ENCODE measurements at regions not wholly inside any gene's neighbourhood (a gene's known extent, or its start where the extent isn't known, plus 50 kb on each side); places are given as distances from the start of the nearest gene placed in this dataset.

DNA sequence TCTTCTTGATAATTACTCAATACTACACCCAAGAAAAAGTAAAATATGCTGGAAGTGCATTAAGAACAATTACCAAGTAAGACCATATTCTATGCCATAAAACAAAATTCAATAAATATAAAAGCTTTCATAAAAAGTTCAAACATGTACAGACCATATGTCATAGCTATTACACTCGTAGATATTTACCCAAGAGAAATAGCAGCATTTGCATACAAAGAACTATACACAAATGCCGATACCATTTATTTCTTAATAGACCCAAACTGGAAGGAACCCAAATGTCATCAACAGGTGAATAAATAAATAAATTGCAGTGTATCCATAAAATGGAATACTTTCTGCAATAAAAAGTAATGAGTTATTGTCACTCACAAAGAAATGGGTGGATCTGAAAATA, 78.3 kb upstream of the SLC16A7 start:
- no peak overlapping the region for H3K4me3 ChIP-seq (replicated peaks; ENCODE audit: low read depth, low read length)
- DNase-seq (ENCODE audit: extremely low read depth, low read depth) = no peak
- TF ChIP-seq, protein P1, sequence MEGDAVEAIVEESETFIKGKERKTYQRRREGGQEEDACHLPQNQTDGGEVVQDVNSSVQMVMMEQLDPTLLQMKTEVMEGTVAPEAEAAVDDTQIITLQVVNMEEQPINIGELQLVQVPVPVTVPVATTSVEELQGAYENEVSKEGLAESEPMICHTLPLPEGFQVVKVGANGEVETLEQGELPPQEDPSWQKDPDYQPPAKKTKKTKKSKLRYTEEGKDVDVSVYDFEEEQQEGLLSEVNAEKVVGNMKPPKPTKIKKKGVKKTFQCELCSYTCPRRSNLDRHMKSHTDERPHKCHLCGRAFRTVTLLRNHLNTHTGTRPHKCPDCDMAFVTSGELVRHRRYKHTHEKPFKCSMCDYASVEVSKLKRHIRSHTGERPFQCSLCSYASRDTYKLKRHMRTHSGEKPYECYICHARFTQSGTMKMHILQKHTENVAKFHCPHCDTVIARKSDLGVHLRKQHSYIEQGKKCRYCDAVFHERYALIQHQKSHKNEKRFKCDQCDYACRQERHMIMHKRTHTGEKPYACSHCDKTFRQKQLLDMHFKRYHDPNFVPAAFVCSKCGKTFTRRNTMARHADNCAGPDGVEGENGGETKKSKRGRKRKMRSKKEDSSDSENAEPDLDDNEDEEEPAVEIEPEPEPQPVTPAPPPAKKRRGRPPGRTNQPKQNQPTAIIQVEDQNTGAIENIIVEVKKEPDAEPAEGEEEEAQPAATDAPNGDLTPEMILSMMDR (IDR thresholded peaks at IDR 0.05; ENCODE audit: low read depth, low read length, missing control alignments) = no peak

DNA sequence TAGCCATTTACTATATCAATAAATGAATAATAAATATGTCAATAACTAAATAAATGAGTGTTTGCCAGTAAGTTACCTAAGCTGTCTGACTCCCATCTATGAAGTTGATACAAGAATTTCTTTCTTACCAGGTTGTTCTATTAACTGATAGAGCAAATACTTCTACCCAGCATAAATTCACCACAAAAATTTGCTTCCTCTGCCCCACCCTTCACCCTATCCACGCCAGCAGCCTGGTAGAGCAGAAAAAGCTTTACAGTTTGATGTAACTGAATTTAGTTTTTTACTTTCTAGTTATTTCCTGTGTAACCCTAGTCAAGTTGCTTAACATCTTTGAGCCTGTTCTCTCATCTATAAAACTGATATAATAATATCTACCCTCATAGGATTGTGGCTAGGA, 94.9 kb upstream of the SLC16A7 start:
- DNase-seq (ENCODE audit: extremely low read depth, low read depth) = no peak
- TF ChIP-seq, protein P1 (IDR thresholded peaks at IDR 0.05; ENCODE audit: low read depth, low read length, missing control alignments) = no peak
- no peak overlapping the region for H3K4me3 ChIP-seq (replicated peaks; ENCODE audit: low read depth, low read length)

DNA sequence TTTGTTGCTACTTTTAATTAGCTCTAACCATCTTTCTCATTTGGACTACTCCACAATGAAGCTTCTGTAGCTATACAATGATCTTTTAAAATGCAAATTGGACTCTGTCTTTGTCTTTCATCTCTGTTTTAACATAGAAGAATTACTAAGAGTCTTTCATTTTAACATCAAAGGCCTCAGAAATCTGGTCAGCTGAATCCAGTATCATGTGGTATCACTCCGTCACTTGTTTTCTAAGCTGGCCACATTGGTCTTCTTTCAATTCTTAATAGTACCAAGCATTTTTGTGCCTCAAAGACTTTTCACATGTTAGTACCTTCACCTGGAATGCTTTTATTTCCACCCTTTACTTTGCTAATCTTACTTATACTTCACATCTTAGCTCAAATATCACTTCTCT, 95.5 kb upstream of the SLC16A7 start:
- TF ChIP-seq, protein P1 (IDR thresholded peaks at IDR 0.05; ENCODE audit: low read depth, low read length, missing control alignments) = no peak
- H3K4me3 ChIP-seq (replicated peaks; ENCODE audit: low read depth, low read length) = no peak overlapping the region
- DNase-seq (ENCODE audit: extremely low read depth, low read depth) = no peak

DNA sequence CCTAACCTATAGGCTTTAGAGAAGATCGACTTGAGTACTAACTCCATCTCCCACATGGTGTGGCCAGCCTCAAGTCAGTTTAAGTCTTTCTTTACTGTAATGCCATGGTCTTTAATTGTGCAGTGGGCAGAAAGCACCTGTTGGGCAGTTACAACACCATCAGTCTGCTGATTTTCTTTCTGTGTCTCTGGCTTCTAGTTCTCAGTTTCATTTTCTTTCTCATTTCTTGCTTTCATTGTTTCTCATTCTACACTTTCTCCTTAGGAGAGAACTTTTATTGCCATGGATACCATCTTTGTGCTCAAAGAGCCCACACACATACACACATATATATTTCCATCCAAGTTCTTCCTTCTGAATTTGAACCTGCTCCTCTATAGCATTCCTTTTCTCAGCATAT, 96.1 kb upstream of the SLC16A7 start:
- no peak overlapping the region for H3K4me3 ChIP-seq (replicated peaks; ENCODE audit: low read depth, low read length)
- TF ChIP-seq, protein P1 (IDR thresholded peaks at IDR 0.05; ENCODE audit: low read depth, low read length, missing control alignments) = no peak
- DNase-seq (ENCODE audit: extremely low read depth, low read depth) = no peak

DNA sequence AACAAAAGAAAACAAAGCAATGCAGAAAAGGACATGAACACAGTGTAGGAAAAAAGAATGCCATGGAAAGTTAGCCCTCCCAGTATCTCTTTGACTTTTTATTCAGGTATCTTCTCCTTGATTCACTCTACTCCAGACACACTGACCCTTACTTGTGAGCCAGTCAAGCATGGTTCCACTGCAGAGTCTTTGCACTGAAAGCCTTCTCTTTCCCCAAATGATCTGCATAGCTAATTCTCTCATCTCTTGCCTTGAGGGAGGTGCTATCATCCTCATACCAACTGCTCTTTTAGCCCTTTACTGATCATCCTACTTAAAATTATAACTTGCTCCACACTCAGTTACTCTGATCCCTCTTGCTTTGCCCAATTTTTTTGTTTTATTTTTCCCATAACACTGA, 101.2 kb upstream of the SLC16A7 start:
- no peak overlapping the region for H3K4me3 ChIP-seq (replicated peaks; ENCODE audit: low read depth, low read length)
- DNase-seq (ENCODE audit: extremely low read depth, low read depth) = no peak
- TF ChIP-seq, protein P1 (IDR thresholded peaks at IDR 0.05; ENCODE audit: low read depth, low read length, missing control alignments) = no peak

DNA sequence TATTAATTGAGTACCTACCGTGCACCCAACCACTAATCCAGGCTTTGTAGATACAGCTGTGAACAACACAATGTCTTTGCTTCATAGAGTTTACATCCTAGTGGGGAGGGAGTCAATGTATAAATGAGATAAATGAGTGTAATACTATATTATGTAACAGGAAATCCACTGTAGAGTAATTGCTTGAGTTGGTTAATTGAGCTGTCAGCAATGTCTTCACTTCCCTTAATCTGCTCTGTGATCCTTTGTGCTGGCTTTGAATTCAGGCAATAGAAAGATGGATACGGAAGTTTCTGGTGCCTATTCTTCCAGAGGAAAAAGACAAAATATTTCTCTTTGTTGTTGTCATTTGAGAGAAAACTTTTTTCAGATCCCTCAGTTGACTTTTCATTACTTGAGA, 104.0 kb upstream of the SLC16A7 start:
- TF ChIP-seq, protein P1 (IDR thresholded peaks at IDR 0.05; ENCODE audit: low read depth, low read length, missing control alignments) = no peak
- no peak for DNase-seq (ENCODE audit: extremely low read depth, low read depth)
- H3K4me3 ChIP-seq (replicated peaks; ENCODE audit: low read depth, low read length) = no peak overlapping the region

DNA sequence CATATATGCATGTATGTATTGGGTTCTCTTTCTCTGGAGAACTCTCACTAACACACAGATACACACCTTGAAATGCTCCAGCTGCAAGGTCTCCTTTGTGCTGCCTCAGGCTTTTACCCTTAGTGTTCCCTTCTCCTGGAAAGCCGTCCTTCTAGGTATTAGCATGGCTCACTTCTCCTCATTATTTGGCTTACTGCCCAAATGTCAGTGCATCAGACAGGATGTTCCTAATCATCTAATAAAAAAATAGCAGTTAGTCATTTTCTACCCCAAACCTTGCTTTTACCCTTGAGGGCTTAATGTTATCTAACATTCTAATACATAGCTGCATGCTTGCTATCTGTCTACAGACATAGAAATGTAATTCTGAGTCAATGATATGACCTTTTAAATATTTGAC, 109.0 kb upstream of the SLC16A7 start:
- TF ChIP-seq, protein P1 (IDR thresholded peaks at IDR 0.05; ENCODE audit: low read depth, low read length, missing control alignments) = no peak
- DNase-seq (ENCODE audit: extremely low read depth, low read depth) = peak; percentile 7
- H3K4me3 ChIP-seq (replicated peaks; ENCODE audit: low read depth, low read length) = no peak overlapping the region
